Neural progenitor cell (in vitro differentiated cells): ENCODE measurements at regions not wholly inside any gene's neighbourhood (a gene's known extent, or its start where the extent isn't known, plus 50 kb on each side); places are given as distances from the start of the nearest gene placed in this dataset.

Source experiments
- CTCF ChIP-seq: fragments of 200-600 bp; sonication (generic); IDR thresholded peaks from 2 replicates; pipeline ENCODE4 v1.5.1; 2017; ENCODE audit warnings: antibody characterized with exemption, mild to moderate bottlenecking
- EZH2phosphoT487 ChIP-seq: fragments of 200-600 bp; sonication (generic); IDR thresholded peaks from 2 replicates; pipeline ENCODE4 v1.6.1; 2017; ENCODE audit warnings: antibody characterized with exemption

GRCh38 chr5:23412515-23412914, 94.9 kb upstream of the PRDM9 start:
- TF ChIP-seq CTCF = no peak
- TF ChIP-seq EZH2phosphoT487 = no peak
